H1 (cell line): ENCODE measurements at regions not wholly inside any gene's neighbourhood (a gene's known extent, or its start where the extent isn't known, plus 50 kb on each side); places are given as distances from the start of the nearest gene placed in this dataset.

Experiments
- CTCF ChIA-PET: fragments of 300-600 bp; sonication (Branson Sonifier 250); formaldehyde crosslinking; loops from one replicate; lab custom pipeline; 2021; ENCODE audit not compliant: partially characterized antibody; lab: Charles Lee
- POLR2A ChIA-PET: fragments of 300-600 bp; sonication (Branson Sonifier 250); formaldehyde crosslinking; loops from one replicate; lab custom pipeline; 2021; ENCODE audit warnings: inconsistent platforms; ENCODE audit not compliant: partially characterized antibody; lab: Charles Lee
- DNase-seq, 2 experiments: peaks; one replicate each; pipeline versions ENCODE4 v3.0.0 to v3.0.0-alpha.2; 2010 to 2022; ENCODE audit warnings: low spot score in 2 of 2, low read depth in 1 of 2, mixed read lengths in 1 of 2
- FAIRE-seq: peaks from 2 replicates; lab custom pipeline; 2011; peaks lifted over from hg19 to GRCh38; lab: Jason Lieb, UNC
- H2AFZ ChIP-seq: 2 replicates; pipeline ENCODE4 v1.8.1; 2012; ENCODE audit warnings: low read length, inconsistent platforms
- H2AK5ac ChIP-seq: 2 replicates; pipeline ENCODE4 v1.6.1; 2013; ENCODE audit warnings: low read depth, low read length
- H2BK120ac ChIP-seq: replicated peaks from 2 replicates; pipeline ENCODE3; 2013; ENCODE audit warnings: low read depth, low read length, inconsistent platforms
- H2BK12ac ChIP-seq: 2 replicates; pipeline ENCODE4 v1.6.1; 2013; ENCODE audit warnings: low read depth, low read length
- H2BK15ac ChIP-seq: 2 replicates; pipeline ENCODE4 v1.6.1; 2013; ENCODE audit warnings: low read length
- H2BK20ac ChIP-seq: 2 replicates; pipeline ENCODE4 v1.6.1; 2013; ENCODE audit warnings: low read length
- H2BK5ac ChIP-seq: 2 replicates; pipeline ENCODE4 v1.6.1; 2013; ENCODE audit warnings: low read depth, low read length
- H3K14ac ChIP-seq: 2 replicates; pipeline ENCODE4 v1.6.1; 2013; ENCODE audit warnings: inconsistent platforms; ENCODE audit not compliant: insufficient read length
- H3K18ac ChIP-seq: 2 replicates; pipeline ENCODE4 v1.6.1; 2013; ENCODE audit warnings: low read length; ENCODE audit errors: extremely low read depth
- H3K23ac ChIP-seq: 2 replicates; pipeline ENCODE4 v1.6.1; 2013; ENCODE audit warnings: inconsistent platforms; ENCODE audit not compliant: insufficient read length
- H3K23me2 ChIP-seq: 2 replicates; pipeline ENCODE4 v1.6.1; 2013; ENCODE audit warnings: low read depth, low read length
- H3K27ac ChIP-seq: 2 replicates; pipeline ENCODE4 v1.6.1; 2011; ENCODE audit warnings: low read depth, low read length, inconsistent platforms
- H3K27me3 ChIP-seq, 4 experiments: replicated peaks in 1 of 4; 1 replicate in 1 of 4; 2 replicates in 3 of 4; pipeline versions ENCODE4 v1.6.1 to v1.8.1; 2011 to 2013; ENCODE audit warnings: low read length in 3 of 4, mild to moderate bottlenecking in 3 of 4, inconsistent platforms in 2 of 4, mixed read lengths in 2 of 4, moderate library complexity in 1 of 4; ENCODE audit not compliant: control insufficient read depth in 3 of 4, insufficient read depth in 3 of 4; ENCODE audit errors: extremely low read depth in 1 of 4
- H3K36me3 ChIP-seq, 4 experiments: 2 replicates each; pipeline versions ENCODE4 v1.6.1 to v1.8.1; 2011 to 2013; ENCODE audit warnings: mild to moderate bottlenecking in 4 of 4, low read length in 3 of 4, moderate library complexity in 2 of 4, control low read depth in 1 of 4, inconsistent platforms in 1 of 4; ENCODE audit not compliant: insufficient read depth in 4 of 4, control insufficient read depth in 2 of 4
- H3K4ac ChIP-seq: replicated peaks from 2 replicates; pipeline ENCODE3; 2013; ENCODE audit warnings: low read length, low read depth, mixed read lengths, inconsistent platforms; ENCODE audit not compliant: insufficient read length
- H3K4me1 ChIP-seq, 4 experiments: replicated peaks in 1 of 4; 1 replicate in 1 of 4; 2 replicates in 3 of 4; pipeline versions ENCODE4 v1.6.1 to v1.8.1; 2011 to 2013; ENCODE audit warnings: low read length in 3 of 4, inconsistent platforms in 2 of 4, mixed read lengths in 1 of 4; ENCODE audit not compliant: insufficient read depth in 4 of 4, control insufficient read depth in 3 of 4
- H3K4me2 ChIP-seq, 2 experiments: 2 replicates each; pipeline versions ENCODE4 v1.6.1 to v1.8.1; 2011 to 2013; ENCODE audit warnings: low read depth in 2 of 2, low read length in 2 of 2, control low read depth in 1 of 2, inconsistent platforms in 1 of 2, mild to moderate bottlenecking in 1 of 2; ENCODE audit not compliant: insufficient read depth in 1 of 2
- H3K4me3 ChIP-seq, 4 experiments: fragments of 200-600, 300-600 bp in 1 of 4; sonication (generic), shearing (Covaris generic), sonication (Bioruptor Twin) in 1 of 4; 2 replicates each; pipeline versions ENCODE4 v1.5.1 to v1.8.1; 2011 to 2016; ENCODE audit warnings: low read length in 4 of 4, low read depth in 3 of 4, control low read depth in 2 of 4, inconsistent platforms in 2 of 4, mild to moderate bottlenecking in 2 of 4, mixed read lengths in 1 of 4, moderate library complexity in 1 of 4; ENCODE audit not compliant: insufficient read depth in 2 of 4; ENCODE audit errors: extremely low read depth in 1 of 4
- H3K56ac ChIP-seq: replicated peaks from 2 replicates; pipeline ENCODE3; 2013; ENCODE audit warnings: low read depth, mild to moderate bottlenecking, mixed read lengths, low read length, inconsistent platforms; ENCODE audit not compliant: insufficient read length
- H3K79me1 ChIP-seq: 2 replicates; pipeline ENCODE4 v1.6.1; 2013; ENCODE audit warnings: low read depth, low read length, control low read depth
- H3K79me2 ChIP-seq, 2 experiments: 2 replicates each; pipeline versions ENCODE4 v1.6.1 to v1.8.1; 2012 to 2013; ENCODE audit warnings: low read length in 2 of 2, mild to moderate bottlenecking in 2 of 2, inconsistent platforms in 1 of 2; ENCODE audit not compliant: insufficient read depth in 2 of 2, control insufficient read depth in 1 of 2
- H3K9ac ChIP-seq, 4 experiments: replicated peaks in 1 of 4; 1 replicate in 1 of 4; 2 replicates in 3 of 4; pipeline versions ENCODE4 v1.6.1 to v1.8.1; 2011 to 2013; ENCODE audit warnings: low read depth in 3 of 4, low read length in 3 of 4, control low read depth in 2 of 4, mild to moderate bottlenecking in 2 of 4, moderate library complexity in 2 of 4, inconsistent platforms in 1 of 4; ENCODE audit errors: extremely low read depth in 1 of 4
- H3K9me3 ChIP-seq, 2 experiments: 2 replicates each; pipeline versions ENCODE4 v1.6.1 to v1.8.1; 2012 to 2013; ENCODE audit warnings: mild to moderate bottlenecking in 2 of 2, moderate library complexity in 2 of 2, control low read depth in 1 of 2, inconsistent platforms in 1 of 2, low read depth in 1 of 2, low read length in 1 of 2, mixed read lengths in 1 of 2; ENCODE audit not compliant: insufficient read depth in 2 of 2
- H4K20me1 ChIP-seq, 2 experiments: replicated peaks in 1 of 2; 2 replicates each; pipeline versions ENCODE3 to v1.8.1; 2011 to 2013; ENCODE audit warnings: inconsistent platforms in 2 of 2, low read length in 2 of 2, mild to moderate bottlenecking in 1 of 2; ENCODE audit not compliant: insufficient read depth in 2 of 2, control insufficient read depth in 1 of 2
- H4K5ac ChIP-seq: 2 replicates; pipeline ENCODE4 v1.6.1; 2013; ENCODE audit warnings: low read length, low read depth, mixed read lengths, inconsistent platforms; ENCODE audit not compliant: insufficient read length
- H4K8ac ChIP-seq: 2 replicates; pipeline ENCODE4 v1.8.0; 2013; ENCODE audit warnings: mild to moderate bottlenecking, moderate library complexity, low read length, inconsistent platforms; ENCODE audit not compliant: insufficient read depth; ENCODE audit errors: extremely low read depth
- H4K91ac ChIP-seq: replicated peaks from 2 replicates; pipeline ENCODE3; 2013; ENCODE audit warnings: low read length, mixed read lengths, inconsistent platforms; ENCODE audit not compliant: insufficient read length
- BRCA1 ChIP-seq: IDR thresholded peaks from 2 replicates; pipeline ENCODE4 v1.6.1; 2012; ENCODE audit warnings: low read depth, low read length, improper control_type of control experiment
- EGR1 ChIP-seq: IDR thresholded peaks from 2 replicates; pipeline ENCODE4 v1.6.1; 2011; ENCODE audit warnings: low read depth, low read length, borderline replicate concordance
- JUN ChIP-seq: IDR thresholded peaks from 2 replicates; pipeline ENCODE4 v1.6.1; 2011; ENCODE audit warnings: low read depth, mild to moderate bottlenecking, improper control_type of control experiment, low read length
- KDM1A ChIP-seq: fragments of 200-600, 300-600 bp; sonication (generic); IDR thresholded peaks from 2 replicates; pipeline ENCODE4 v1.7.1; 2016; ENCODE audit warnings: mild to moderate bottlenecking, low read length, borderline replicate concordance
- POLR2AphosphoS5 ChIP-seq: IDR thresholded peaks from 2 replicates; pipeline ENCODE4 v1.6.1; 2011; ENCODE audit warnings: low read depth, low read length
- WGBS, 2 experiments: shearing (Covaris generic) in 1 of 2; methylation state at CpG; one replicate each; pipeline versions ENCODE4 v1.1.6 to v1.1.7; 2013 to 2015; ENCODE audit warnings: low lambda C conversion rate in 2 of 2, mixed read lengths in 2 of 2, inconsistent platforms in 1 of 2, low coverage in 1 of 2, missing lambda C conversion rate in 1 of 2; ENCODE audit not compliant: insufficient replicate concordance in 2 of 2, insufficient coverage in 1 of 2, insufficient read length in 1 of 2; ENCODE audit errors: extremely low coverage in 1 of 2, missing lambda C conversion rate in 1 of 2; 5-methylcytosine and 5-hydroxymethylcytosine counted together

GRCh38 chr5:114266374-114266773, 95.5 kb upstream of the KCNN2 start:
- Histone ChIP-seq H3K4ac (no peak overlapping the region), H3K23ac (no peak overlapping the region), H2BK12ac (no peak overlapping the region), H3K4me1 (peaks cover 0 to 4% (median 1%) of the 10 kb centered on the region in 4 experiments; a peak in 2 of 7 replicates), H4K20me1 (no peaks in the 10 kb centered on the region), H3K9me3 (no peaks in the 10 kb centered on the region), H2AK5ac (no peak overlapping the region)
- CTCF ChIA-PET = no interaction called here
- TF ChIP-seq JUN = no peak
- no peak for TF ChIP-seq BRCA1
- TF ChIP-seq POLR2AphosphoS5 = no peak
- TF ChIP-seq EGR1 = no peak
- TF ChIP-seq KDM1A = no peak
- TF ChIP-seq, all 59 proteins: peak for 0
- Histone ChIP-seq H4K5ac (no peak overlapping the region), H2BK5ac (no peak overlapping the region), H3K56ac (no peak overlapping the region), H3K14ac (no peak overlapping the region), H4K8ac (no peak overlapping the region), H3K36me3 (no peaks in the 10 kb centered on the region), H4K91ac (no peak overlapping the region), H3K27ac (no peak overlapping the region), H3K4me2 (no peak overlapping the region), H2BK15ac (no peak overlapping the region), H3K79me1 (no peaks in the 10 kb centered on the region), H3K79me2 (no peaks in the 10 kb centered on the region), H3K9ac (no peak overlapping the region), H3K18ac (no peak overlapping the region), H2BK20ac (no peak overlapping the region), H3K4me3 (no peak overlapping the region), H3K27me3 (no peaks in the 10 kb centered on the region), H2BK120ac (no peak overlapping the region), H3K23me2 (no peaks in the 10 kb centered on the region), H2AFZ (no peak overlapping the region)
- WGBS, 2 experiments = 83% methylated on average over 1 of the region's 1 CpG; no CpG with 5 or more reads in 1 of the 2 experiments
- DNase-seq (no peak), FAIRE-seq (no peak)
- POLR2A ChIA-PET = no interaction called here
